Fibroblast of the aortic adventitia (primary cell): ENCODE measurements at regions not wholly inside any gene's neighbourhood (a gene's known extent, or its start where the extent isn't known, plus 50 kb on each side); places are given as distances from the start of the nearest gene placed in this dataset.
A peak's percentile ranks its signal among the peaks of the same experiment; 100 is the strongest.
"Not testable (repeated sequence)": the region's sequence is repeated elsewhere in the genome, so short reads cannot be mapped to it uniquely, and the experiment has no call there.

Source experiments
- DNase-seq: peaks from one replicate; pipeline ENCODE4 v3.0.0-alpha.2; 2010; ENCODE audit warnings: low read depth
- H3K4me3 ChIP-seq: 2 replicates; pipeline ENCODE4 v1.5.1; 2011; ENCODE audit warnings: low read depth, mild to moderate bottlenecking, control low read depth, low read length, moderate library complexity
- CTCF ChIP-seq: IDR thresholded peaks from 2 replicates; pipeline ENCODE4 v1.5.1; 2011; ENCODE audit warnings: mild to moderate bottlenecking, low read length, control low read depth, inconsistent platforms; ENCODE audit not compliant: insufficient read depth

GRCh38 chr1:147389532-147390184 is 147.2 kb downstream of the CHD1L start:
- no peak overlapping the region for H3K4me3 ChIP-seq
- peak; percentile 89 for TF ChIP-seq CTCF
- DNase-seq, result peak; percentile 73

- H3K4me3 ChIP-seq, result no peak overlapping the region
- TF ChIP-seq CTCF, result no peak
- no peak for DNase-seq
Observed at GRCh38 chr1:147390185-147390542, 147.7 kb downstream of the CHD1L start.

GRCh38 chr1:147391114-147391513 is 148.6 kb downstream of the CHD1L start:
- H3K4me3 ChIP-seq, result no peak overlapping the region
- TF ChIP-seq CTCF, result no peak
- no peak for DNase-seq

- not testable (repeated sequence) for DNase-seq, H3K4me3 ChIP-seq
Observed at GRCh38 chr1:147402326-147403045, 138.8 kb upstream of the BCL9 start.

- H3K4me3 ChIP-seq, DNase-seq: not testable (repeated sequence)
Observed at GRCh38 chr1:147404344-147404743, 137.0 kb upstream of the BCL9 start.

- TF ChIP-seq CTCF, result no peak
- H3K4me3 ChIP-seq, result no peak overlapping the region
- no peak for DNase-seq
Observed at GRCh38 chr1:147409886-147410285, 131.4 kb upstream of the BCL9 start.

GRCh38 chr1:147413110-147413605 is 128.1 kb upstream of the BCL9 start:
- no peak for DNase-seq
- H3K4me3 ChIP-seq, result no peak overlapping the region
- TF ChIP-seq CTCF, result no peak
